ENCODE measurements at regions not wholly inside any gene's neighbourhood (a gene's known extent, or its start where the extent isn't known, plus 50 kb on each side); places are given as distances from the start of the nearest gene placed in this dataset.

GRCh38 chr4:18881556-18881955, 860.0 kb upstream of the LCORL start:
- H3K9me3 ChIP-seq (ENCODE audit: control insufficient read depth in 1 of 2, low read length in 2 of 2), result no peaks in the 10 kb centered on the region
- H3K27ac ChIP-seq (ENCODE audit: low read length), result no peak overlapping the region
- no peak overlapping the region for H3K4me3 ChIP-seq (ENCODE audit: low read depth in 1 of 2, low read length in 2 of 2)
- no peaks in the 10 kb centered on the region for H3K36me3 ChIP-seq (ENCODE audit: control insufficient read depth in 1 of 2, insufficient read depth in 2 of 2, low read length in 2 of 2)
- H3K4me1 ChIP-seq (ENCODE audit: control insufficient read depth in 1 of 2, insufficient read depth in 2 of 2, low read length in 2 of 2), result peaks cover 0 to 8% of the 10 kb centered on the region in 2 donors
- H3K27me3 ChIP-seq (ENCODE audit: low read depth, low read length), result no peaks in the 10 kb centered on the region

- Histone ChIP-seq H3K36me3 (ENCODE audit: control insufficient read depth in 1 of 2, insufficient read depth in 2 of 2, low read length in 2 of 2) (no peaks in the 10 kb centered on the region), H3K27me3 (ENCODE audit: low read depth, low read length) (no peaks in the 10 kb centered on the region), H3K27ac (ENCODE audit: low read length) (no peak overlapping the region), H3K9me3 (ENCODE audit: control insufficient read depth in 1 of 2, low read length in 2 of 2) (no peaks in the 10 kb centered on the region), H3K4me3 (ENCODE audit: low read depth in 1 of 2, low read length in 2 of 2) (no peak overlapping the region), H3K4me1 (ENCODE audit: control insufficient read depth in 1 of 2, insufficient read depth in 2 of 2, low read length in 2 of 2) (peaks cover 0 to 8% of the 10 kb centered on the region in 2 donors)
Observed at GRCh38 chr4:18880871-18881270, 859.3 kb upstream of the LCORL start.

GRCh38 chr4:18878561-18878960, 857.0 kb upstream of the LCORL start:
- no peak overlapping the region for H3K27ac ChIP-seq (ENCODE audit: low read length)
- H3K4me1 ChIP-seq (ENCODE audit: control insufficient read depth in 1 of 2, insufficient read depth in 2 of 2, low read length in 2 of 2), result peaks cover 0 to 8% of the 10 kb centered on the region in 2 donors
- no peak overlapping the region for H3K4me3 ChIP-seq (ENCODE audit: low read depth in 1 of 2, low read length in 2 of 2)
- H3K36me3 ChIP-seq (ENCODE audit: control insufficient read depth in 1 of 2, insufficient read depth in 2 of 2, low read length in 2 of 2), result no peaks in the 10 kb centered on the region
- H3K27me3 ChIP-seq (ENCODE audit: low read depth, low read length), result no peaks in the 10 kb centered on the region
- no peaks in the 10 kb centered on the region for H3K9me3 ChIP-seq (ENCODE audit: control insufficient read depth in 1 of 2, low read length in 2 of 2)

- Histone ChIP-seq H3K4me3 (ENCODE audit: low read depth in 1 of 2, low read length in 2 of 2) (no peak overlapping the region), H3K9me3 (ENCODE audit: control insufficient read depth in 1 of 2, low read length in 2 of 2) (no peaks in the 10 kb centered on the region), H3K36me3 (ENCODE audit: control insufficient read depth in 1 of 2, insufficient read depth in 2 of 2, low read length in 2 of 2) (no peaks in the 10 kb centered on the region), H3K27ac (ENCODE audit: low read length) (no peak overlapping the region), H3K4me1 (ENCODE audit: control insufficient read depth in 1 of 2, insufficient read depth in 2 of 2, low read length in 2 of 2) (no peaks in the 10 kb centered on the region), H3K27me3 (ENCODE audit: low read depth, low read length) (no peaks in the 10 kb centered on the region)
Observed at GRCh38 chr4:18869166-18869565, 847.6 kb upstream of the LCORL start.

- Histone ChIP-seq H3K9me3 (ENCODE audit: control insufficient read depth in 1 of 2, low read length in 2 of 2) (no peaks in the 10 kb centered on the region), H3K4me1 (ENCODE audit: control insufficient read depth in 1 of 2, insufficient read depth in 2 of 2, low read length in 2 of 2) (no peaks in the 10 kb centered on the region), H3K27me3 (ENCODE audit: low read depth, low read length) (no peaks in the 10 kb centered on the region), H3K27ac (ENCODE audit: low read length) (no peak overlapping the region), H3K4me3 (ENCODE audit: low read depth in 1 of 2, low read length in 2 of 2) (no peak overlapping the region), H3K36me3 (ENCODE audit: control insufficient read depth in 1 of 2, insufficient read depth in 2 of 2, low read length in 2 of 2) (no peaks in the 10 kb centered on the region)
Observed at GRCh38 chr4:18860836-18861530, 839.4 kb upstream of the LCORL start.

- Histone ChIP-seq H3K9me3 (ENCODE audit: control insufficient read depth in 1 of 2, low read length in 2 of 2) (no peaks in the 10 kb centered on the region), H3K27ac (ENCODE audit: low read length) (no peak overlapping the region), H3K4me3 (ENCODE audit: low read depth in 1 of 2, low read length in 2 of 2) (no peak overlapping the region), H3K27me3 (ENCODE audit: low read depth, low read length) (no peaks in the 10 kb centered on the region), H3K36me3 (ENCODE audit: control insufficient read depth in 1 of 2, insufficient read depth in 2 of 2, low read length in 2 of 2) (no peaks in the 10 kb centered on the region), H3K4me1 (ENCODE audit: control insufficient read depth in 1 of 2, insufficient read depth in 2 of 2, low read length in 2 of 2) (no peaks in the 10 kb centered on the region)
Observed at GRCh38 chr4:18859468-18859867, 837.9 kb upstream of the LCORL start.

- H3K36me3 ChIP-seq (ENCODE audit: control insufficient read depth in 1 of 2, insufficient read depth in 2 of 2, low read length in 2 of 2), result no peaks in the 10 kb centered on the region
- no peaks in the 10 kb centered on the region for H3K4me1 ChIP-seq (ENCODE audit: control insufficient read depth in 1 of 2, insufficient read depth in 2 of 2, low read length in 2 of 2)
- H3K9me3 ChIP-seq (ENCODE audit: control insufficient read depth in 1 of 2, low read length in 2 of 2), result no peaks in the 10 kb centered on the region
- H3K27ac ChIP-seq (ENCODE audit: low read length), result no peak overlapping the region
- H3K4me3 ChIP-seq (ENCODE audit: low read depth in 1 of 2, low read length in 2 of 2), result no peak overlapping the region
- no peaks in the 10 kb centered on the region for H3K27me3 ChIP-seq (ENCODE audit: low read depth, low read length)
Observed at GRCh38 chr4:18858229-18858922, 836.8 kb upstream of the LCORL start.

GRCh38 chr4:18850867-18851266, 829.3 kb upstream of the LCORL start:
- H3K27me3 ChIP-seq (ENCODE audit: low read depth, low read length), result no peaks in the 10 kb centered on the region
- no peaks in the 10 kb centered on the region for H3K4me1 ChIP-seq (ENCODE audit: control insufficient read depth in 1 of 2, insufficient read depth in 2 of 2, low read length in 2 of 2)
- H3K4me3 ChIP-seq (ENCODE audit: low read depth in 1 of 2, low read length in 2 of 2), result no peak overlapping the region
- H3K36me3 ChIP-seq (ENCODE audit: control insufficient read depth in 1 of 2, insufficient read depth in 2 of 2, low read length in 2 of 2), result no peaks in the 10 kb centered on the region
- no peak overlapping the region for H3K27ac ChIP-seq (ENCODE audit: low read length)
- H3K9me3 ChIP-seq (ENCODE audit: control insufficient read depth in 1 of 2, low read length in 2 of 2), result no peaks in the 10 kb centered on the region

GRCh38 chr4:18847249-18847890, 825.8 kb upstream of the LCORL start:
- Histone ChIP-seq H3K9me3 (ENCODE audit: control insufficient read depth in 1 of 2, low read length in 2 of 2) (peaks cover 0 to 8% of the 10 kb centered on the region in 2 donors), H3K36me3 (ENCODE audit: control insufficient read depth in 1 of 2, insufficient read depth in 2 of 2, low read length in 2 of 2) (no peaks in the 10 kb centered on the region), H3K4me3 (ENCODE audit: low read depth in 1 of 2, low read length in 2 of 2) (no peak overlapping the region), H3K4me1 (ENCODE audit: control insufficient read depth in 1 of 2, insufficient read depth in 2 of 2, low read length in 2 of 2) (no peaks in the 10 kb centered on the region), H3K27ac (ENCODE audit: low read length) (no peak overlapping the region), H3K27me3 (ENCODE audit: low read depth, low read length) (no peaks in the 10 kb centered on the region)

- H3K36me3 ChIP-seq (ENCODE audit: control insufficient read depth in 1 of 2, insufficient read depth in 2 of 2, low read length in 2 of 2), result no peaks in the 10 kb centered on the region
- no peaks in the 10 kb centered on the region for H3K4me1 ChIP-seq (ENCODE audit: control insufficient read depth in 1 of 2, insufficient read depth in 2 of 2, low read length in 2 of 2)
- no peak overlapping the region for H3K4me3 ChIP-seq (ENCODE audit: low read depth in 1 of 2, low read length in 2 of 2)
- H3K27ac ChIP-seq (ENCODE audit: low read length), result no peak overlapping the region
- H3K9me3 ChIP-seq (ENCODE audit: control insufficient read depth in 1 of 2, low read length in 2 of 2), result peaks cover 0 to 9% of the 10 kb centered on the region in 2 donors
- H3K27me3 ChIP-seq (ENCODE audit: low read depth, low read length), result no peaks in the 10 kb centered on the region
Observed at GRCh38 chr4:18846313-18846712, 824.8 kb upstream of the LCORL start.

- Histone ChIP-seq H3K27me3 (ENCODE audit: low read depth, low read length) (no peaks in the 10 kb centered on the region), H3K4me3 (ENCODE audit: low read depth in 1 of 2, low read length in 2 of 2) (no peak overlapping the region), H3K36me3 (ENCODE audit: control insufficient read depth in 1 of 2, insufficient read depth in 2 of 2, low read length in 2 of 2) (no peaks in the 10 kb centered on the region), H3K27ac (ENCODE audit: low read length) (no peak overlapping the region), H3K9me3 (ENCODE audit: control insufficient read depth in 1 of 2, low read length in 2 of 2) (peaks cover 0 to 9% of the 10 kb centered on the region in 2 donors), H3K4me1 (ENCODE audit: control insufficient read depth in 1 of 2, insufficient read depth in 2 of 2, low read length in 2 of 2) (no peaks in the 10 kb centered on the region)
Observed at GRCh38 chr4:18844726-18845125, 823.2 kb upstream of the LCORL start.

Data from muscle layer of duodenum (tissue), 2 donors.